G401 (cell line): ENCODE measurements at regions not wholly inside any gene's neighbourhood (a gene's known extent, or its start where the extent isn't known, plus 50 kb on each side); places are given as distances from the start of the nearest gene placed in this dataset.
"Not testable (repeated sequence)": the region's sequence is repeated elsewhere in the genome, so short reads cannot be mapped to it uniquely, and the experiment has no call there.

Experiments
- DNase-seq: peaks from one replicate; pipeline ENCODE4 v3.0.0-alpha.2; 2015; ENCODE audit warnings: low spot score
- in situ Hi-C: cut with HindIII; loops from 2 replicates; pipeline ENCODE4 v1.10.0; 2016; ENCODE audit warnings: low sequenced_read_pairs, mixed read lengths

DNA sequence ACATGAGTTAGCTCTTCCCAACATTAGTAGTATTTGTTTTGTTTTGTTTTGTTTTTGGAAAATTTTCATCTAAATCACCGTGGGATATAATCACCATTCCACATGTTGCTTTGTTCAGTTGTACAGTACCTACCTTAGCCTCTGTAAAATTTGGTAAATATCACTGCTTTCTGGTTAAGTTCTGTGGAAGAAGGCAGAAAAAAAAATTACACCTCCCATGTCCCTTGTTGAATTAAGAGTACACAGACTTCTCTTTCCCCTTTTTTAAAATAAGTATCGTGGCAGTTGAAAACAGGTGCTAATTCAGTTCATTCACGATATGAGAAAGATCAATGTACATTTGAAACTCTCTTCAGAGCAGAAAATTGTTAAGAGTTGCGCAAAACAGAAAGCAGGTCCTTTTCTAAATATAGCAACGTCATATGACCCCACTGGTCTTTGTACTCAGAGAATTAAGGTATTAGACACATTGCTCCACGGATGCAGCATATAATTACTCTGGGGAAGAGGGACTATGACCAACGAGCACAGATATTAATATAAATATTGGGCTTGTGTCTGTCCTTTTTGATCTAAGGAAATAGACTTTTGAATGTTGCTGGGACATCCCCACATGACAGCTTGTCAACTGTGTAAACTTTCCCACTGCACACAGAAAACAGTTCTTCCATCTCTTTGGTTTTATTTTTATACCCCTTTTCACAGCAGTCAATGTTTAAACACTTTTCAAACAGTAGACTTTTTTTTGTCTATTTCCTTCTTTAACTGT lies 58.6 kb upstream of the ZNF217 start:
- DNase-seq, result no peak
- in situ Hi-C loops, result no loop called here

DNA sequence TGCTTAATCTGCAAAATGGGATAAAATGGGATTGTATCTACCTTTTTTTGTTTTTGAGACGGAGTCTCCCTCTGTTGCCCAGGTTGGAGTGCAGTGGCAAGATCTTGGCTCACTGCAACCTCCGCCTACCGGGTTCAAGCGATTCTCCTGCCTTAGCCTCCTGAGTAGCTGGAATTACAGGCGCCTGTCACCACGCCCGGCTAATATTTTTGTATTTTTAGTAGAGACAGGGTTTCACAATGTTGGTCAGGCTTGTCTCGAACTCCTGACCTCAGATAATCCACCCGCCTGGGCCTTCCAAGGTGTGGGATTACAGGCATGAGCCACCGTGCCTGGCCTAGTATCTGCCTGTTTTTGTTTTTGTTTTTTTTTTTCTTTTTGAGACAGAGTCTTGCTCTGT lies 55.9 kb upstream of the ZNF217 start:
- in situ Hi-C loops, DNase-seq: not testable (repeated sequence)

GRCh38 chr20:53647286-53647821 lies 53.7 kb upstream of the ZNF217 start:
- in situ Hi-C loops, result no loop called here

DNA sequence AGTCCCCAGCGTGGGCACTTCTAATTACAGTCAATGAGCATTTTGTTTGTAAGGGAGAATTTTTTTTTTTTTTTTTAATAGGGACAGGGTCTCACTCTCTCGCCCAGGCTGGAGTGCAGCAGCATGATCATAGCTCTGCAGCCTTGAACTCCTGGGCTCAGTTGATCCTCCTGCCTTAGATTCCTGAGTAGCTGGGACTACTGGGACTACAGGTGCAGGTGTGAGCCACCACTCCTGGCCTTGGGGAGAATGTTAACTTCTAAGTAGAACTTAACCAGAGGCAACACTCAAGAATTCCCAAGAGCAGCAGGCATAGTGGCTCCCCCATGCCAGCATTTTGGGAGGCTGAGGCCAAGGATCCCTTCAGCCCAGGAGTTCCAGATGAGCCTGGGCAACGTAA lies 52.9 kb upstream of the ZNF217 start:
- DNase-seq, result no peak
- in situ Hi-C loops, result no loop called here

More at GRCh38 chr20:53647286-53647821, 53.7 kb upstream of the ZNF217 start:
- no peak for DNase-seq

- no peak for DNase-seq
- in situ Hi-C loops, result no loop called here
Observed at GRCh38 chr20:53645582-53645897, 51.9 kb upstream of the ZNF217 start.

DNA sequence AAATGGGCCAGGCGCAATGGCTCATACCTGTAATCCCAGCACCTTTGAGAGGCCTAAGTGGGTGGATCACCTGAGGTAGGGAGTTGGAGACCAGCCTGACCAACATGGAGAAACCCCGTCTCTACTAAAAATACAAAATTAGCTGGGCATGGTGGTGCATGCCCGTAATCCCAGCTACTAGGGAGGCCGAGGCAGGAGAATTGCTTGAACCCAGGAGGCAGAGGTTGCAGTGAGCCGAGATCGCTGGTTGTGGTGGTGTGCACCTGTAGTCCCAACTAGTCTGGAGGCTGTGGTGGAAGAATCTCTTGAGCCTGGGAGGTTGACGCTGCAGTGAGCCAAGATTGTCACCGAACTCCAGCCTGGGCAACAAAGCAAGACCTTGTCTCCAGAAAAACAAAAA lies 50.5 kb upstream of the ZNF217 start:
- DNase-seq, in situ Hi-C loops: not testable (repeated sequence)
